HCT116 (cell line): ENCODE measurements at regions not wholly inside any gene's neighbourhood (a gene's known extent, or its start where the extent isn't known, plus 50 kb on each side); places are given as distances from the start of the nearest gene placed in this dataset.

ENCODE experiments used
- CTCF ChIP-seq, 3 experiments: fragments of 200-600 bp in 1 of 3; sonication (generic) in 1 of 3; IDR thresholded peaks in 2 of 3; conservative IDR thresholded peaks in 1 of 3; 2 replicates each; pipeline ENCODE4 v1.5.1; 2012 to 2017; ENCODE audit warnings: low read depth in 2 of 3, low read length in 2 of 3, antibody characterized with exemption in 1 of 3, borderline replicate concordance in 1 of 3, control low read depth in 1 of 3, mild to moderate bottlenecking in 1 of 3, mixed read lengths in 1 of 3, mixed run types in 1 of 3, moderate library complexity in 1 of 3; ENCODE audit not compliant: insufficient read depth in 1 of 3
- EGR1 ChIP-seq: IDR thresholded peaks from 2 replicates; pipeline ENCODE4 v1.6.1; 2012; ENCODE audit warnings: low read depth
- JUND ChIP-seq: IDR thresholded peaks from 2 replicates; pipeline ENCODE4 v1.6.1; 2012
- POLR2A ChIP-seq: IDR thresholded peaks from 2 replicates; pipeline ENCODE4 v1.7.0; 2011; ENCODE audit warnings: borderline replicate concordance; ENCODE audit not compliant: insufficient read depth, insufficient read length; ENCODE audit errors: extremely low read depth
- REST ChIP-seq: IDR thresholded peaks from 2 replicates; pipeline ENCODE4 v1.6.1; 2012; ENCODE audit warnings: low read depth
- SP1 ChIP-seq: IDR thresholded peaks from 2 replicates; pipeline ENCODE4 v1.6.1; 2012; ENCODE audit warnings: low read depth
- YY1 ChIP-seq: IDR thresholded peaks from 2 replicates; pipeline ENCODE4 v1.6.1; 2011; ENCODE audit warnings: low read length, low read depth, moderate library complexity, mild to moderate bottlenecking; ENCODE audit not compliant: insufficient replicate concordance; ENCODE audit errors: extremely low read depth

GRCh38 chr12:67819902-67820301 is 169.3 kb upstream of the IFNG-AS1 start:
- TF ChIP-seq CTCF (IDR thresholded peaks at IDR 0.05 in 2 of 3, conservative IDR thresholded peaks at IDR 0.05 in 1 of 3; ENCODE audit: borderline replicate concordance in 1 of 3, insufficient read depth in 1 of 3, low read depth in 2 of 3, low read length in 2 of 3) (no peak), SP1 (no peak), JUND (no peak), YY1 (no peak), POLR2A (no peak), REST (no peak), EGR1 (no peak)
